ENCODE measurements at regions not wholly inside any gene's neighbourhood (a gene's known extent, or its start where the extent isn't known, plus 50 kb on each side); places are given as distances from the start of the nearest gene placed in this dataset.

DNA sequence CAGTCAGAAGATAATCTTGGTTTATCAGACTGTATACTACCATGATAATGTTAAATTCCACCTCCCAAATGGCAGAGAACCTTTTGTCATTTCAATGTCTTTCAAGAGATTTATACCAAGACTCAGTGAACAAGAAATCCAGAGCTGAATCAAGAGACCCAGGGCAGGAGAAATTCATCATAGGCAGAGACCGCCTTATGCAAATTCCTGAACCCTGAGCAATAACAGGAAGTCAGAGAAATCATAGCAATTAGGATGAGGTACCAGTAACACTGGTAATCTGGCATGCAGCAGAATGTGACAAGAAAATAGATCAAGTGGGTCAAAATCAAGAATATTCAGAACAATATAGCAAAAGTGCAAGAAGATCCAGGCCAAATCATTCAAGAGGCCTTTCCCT, 412.4 kb upstream of the LRATD1 start:
- TF ChIP-seq, protein P1, sequence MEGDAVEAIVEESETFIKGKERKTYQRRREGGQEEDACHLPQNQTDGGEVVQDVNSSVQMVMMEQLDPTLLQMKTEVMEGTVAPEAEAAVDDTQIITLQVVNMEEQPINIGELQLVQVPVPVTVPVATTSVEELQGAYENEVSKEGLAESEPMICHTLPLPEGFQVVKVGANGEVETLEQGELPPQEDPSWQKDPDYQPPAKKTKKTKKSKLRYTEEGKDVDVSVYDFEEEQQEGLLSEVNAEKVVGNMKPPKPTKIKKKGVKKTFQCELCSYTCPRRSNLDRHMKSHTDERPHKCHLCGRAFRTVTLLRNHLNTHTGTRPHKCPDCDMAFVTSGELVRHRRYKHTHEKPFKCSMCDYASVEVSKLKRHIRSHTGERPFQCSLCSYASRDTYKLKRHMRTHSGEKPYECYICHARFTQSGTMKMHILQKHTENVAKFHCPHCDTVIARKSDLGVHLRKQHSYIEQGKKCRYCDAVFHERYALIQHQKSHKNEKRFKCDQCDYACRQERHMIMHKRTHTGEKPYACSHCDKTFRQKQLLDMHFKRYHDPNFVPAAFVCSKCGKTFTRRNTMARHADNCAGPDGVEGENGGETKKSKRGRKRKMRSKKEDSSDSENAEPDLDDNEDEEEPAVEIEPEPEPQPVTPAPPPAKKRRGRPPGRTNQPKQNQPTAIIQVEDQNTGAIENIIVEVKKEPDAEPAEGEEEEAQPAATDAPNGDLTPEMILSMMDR (IDR thresholded peaks at IDR 0.05 in 4 of 5, conservative IDR thresholded peaks at IDR 0.05 in 1 of 5): no peak
- no peak for TF ChIP-seq POLR2A (IDR thresholded peaks at IDR 0.05)
- no peak overlapping the region for H3K27ac ChIP-seq
- in situ Hi-C loops (cut with MboI; ENCODE audit: low sequenced_read_pairs in 4 of 4) (no loop called here), intact Hi-C loops (cut with DNase I; ENCODE audit: low total_unique reads) (no loop called here)
- H3K36me3 ChIP-seq: no peaks in the 10 kb centered on the region
- ATAC-seq (no peak), DNase-seq (no peak)
- H3K9me3 ChIP-seq: no peaks in the 10 kb centered on the region
- H3K27me3 ChIP-seq: no peaks in the 10 kb centered on the region
- no peaks in the 10 kb centered on the region for H3K4me1 ChIP-seq
- no peak overlapping the region for H3K4me3 ChIP-seq

DNA sequence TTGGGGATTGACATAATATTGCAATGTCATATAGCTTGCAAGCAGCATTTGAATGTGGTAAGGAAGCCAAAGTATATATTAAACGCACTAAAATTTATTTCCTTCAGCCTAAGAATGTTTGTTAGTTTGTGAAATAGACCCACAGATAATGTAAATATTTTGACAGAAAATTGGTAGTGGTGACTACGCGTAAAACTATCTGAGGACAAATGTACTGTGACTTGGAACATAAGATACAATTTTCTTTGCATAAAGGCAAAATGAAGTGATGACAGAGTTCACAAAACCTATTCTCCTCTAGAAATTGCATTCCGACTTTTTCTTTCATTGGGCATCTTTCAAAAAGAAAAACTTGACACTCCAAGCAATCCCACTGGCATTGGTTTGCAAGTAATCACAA, 411.1 kb upstream of the LRATD1 start:
- intact Hi-C loops (cut with DNase I; ENCODE audit: low total_unique reads) (no loop called here), in situ Hi-C loops (cut with MboI; ENCODE audit: low sequenced_read_pairs in 4 of 4) (no loop called here)
- ATAC-seq: no peak
- no peak for DNase-seq
- no peaks in the 10 kb centered on the region for H3K36me3 ChIP-seq
- no peaks in the 10 kb centered on the region for H3K27me3 ChIP-seq
- no peak for TF ChIP-seq POLR2A (IDR thresholded peaks at IDR 0.05)
- TF ChIP-seq, protein P1 (IDR thresholded peaks at IDR 0.05 in 4 of 5, conservative IDR thresholded peaks at IDR 0.05 in 1 of 5): no peak
- H3K9me3 ChIP-seq: no peaks in the 10 kb centered on the region
- no peaks in the 10 kb centered on the region for H3K4me1 ChIP-seq
- no peak overlapping the region for H3K27ac ChIP-seq
- no peak overlapping the region for H3K4me3 ChIP-seq

DNA sequence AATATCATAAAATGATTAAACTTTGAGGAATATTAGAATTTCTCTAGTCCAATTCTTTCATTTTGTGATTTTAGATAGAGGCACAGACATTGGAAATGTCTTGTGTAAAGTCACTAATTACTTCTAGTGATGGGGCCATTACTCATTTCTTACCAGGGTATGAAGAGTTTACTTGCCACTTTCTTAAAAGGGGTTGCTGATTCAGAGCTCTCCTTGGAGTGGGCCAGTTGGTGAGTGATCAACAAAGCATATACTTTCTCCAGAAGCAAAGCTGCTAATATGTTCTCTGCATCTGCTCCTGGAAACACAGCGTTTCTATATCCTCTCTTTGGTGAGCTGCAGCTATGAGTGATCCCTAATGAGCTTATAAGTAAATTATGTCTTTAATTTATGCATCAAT, 408.9 kb upstream of the LRATD1 start:
- in situ Hi-C loops (cut with MboI; ENCODE audit: low sequenced_read_pairs in 4 of 4): no loop called here
- Histone ChIP-seq H3K4me1 (no peaks in the 10 kb centered on the region), H3K4me3 (no peak overlapping the region), H3K27ac (no peak overlapping the region), H3K27me3 (no peaks in the 10 kb centered on the region), H3K9me3 (no peaks in the 10 kb centered on the region), H3K36me3 (no peaks in the 10 kb centered on the region)
- DNase-seq (no peak), ATAC-seq (no peak)
- intact Hi-C loops (cut with DNase I; ENCODE audit: low total_unique reads): no loop called here
- no peak for TF ChIP-seq POLR2A (IDR thresholded peaks at IDR 0.05)
- TF ChIP-seq, protein P1 (IDR thresholded peaks at IDR 0.05 in 4 of 5, conservative IDR thresholded peaks at IDR 0.05 in 1 of 5): no peak

DNA sequence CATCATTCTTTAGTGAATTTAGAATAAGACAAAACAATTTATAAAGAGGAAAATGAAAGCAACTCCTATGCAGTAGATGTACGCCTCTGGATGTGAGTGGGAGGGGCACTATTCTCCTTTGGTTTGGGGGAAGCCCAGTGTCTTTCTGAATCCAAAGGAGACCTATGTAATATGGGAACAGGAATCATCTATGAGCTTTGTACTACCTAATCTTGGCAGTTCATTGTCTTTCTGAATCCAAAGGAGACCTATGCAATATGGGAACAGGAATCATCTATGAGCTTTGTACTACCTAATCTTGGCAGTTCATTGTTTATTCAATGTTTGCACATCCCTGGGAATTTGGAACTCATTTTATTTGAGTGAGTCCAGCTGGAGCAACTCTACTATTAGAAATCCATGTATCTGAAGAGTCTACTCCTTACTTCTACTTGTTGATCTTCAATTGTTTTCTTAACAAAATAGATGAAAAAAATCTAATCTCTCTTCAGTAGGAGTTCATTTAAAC, 401.1 kb upstream of the LRATD1 start:
- in situ Hi-C loops (cut with MboI; ENCODE audit: low sequenced_read_pairs in 4 of 4) (no loop called here), intact Hi-C loops (cut with DNase I; ENCODE audit: low total_unique reads) (no loop called here)
- Histone ChIP-seq H3K36me3 (no peaks in the 10 kb centered on the region), H3K27me3 (no peaks in the 10 kb centered on the region), H3K27ac (no peak overlapping the region), H3K4me1 (no peaks in the 10 kb centered on the region), H3K9me3 (no peaks in the 10 kb centered on the region), H3K4me3 (no peak overlapping the region)
- ATAC-seq: no peak
- no peak for DNase-seq
- TF ChIP-seq, protein P1 (IDR thresholded peaks at IDR 0.05 in 4 of 5, conservative IDR thresholded peaks at IDR 0.05 in 1 of 5): no peak
- TF ChIP-seq POLR2A (IDR thresholded peaks at IDR 0.05): no peak

DNA sequence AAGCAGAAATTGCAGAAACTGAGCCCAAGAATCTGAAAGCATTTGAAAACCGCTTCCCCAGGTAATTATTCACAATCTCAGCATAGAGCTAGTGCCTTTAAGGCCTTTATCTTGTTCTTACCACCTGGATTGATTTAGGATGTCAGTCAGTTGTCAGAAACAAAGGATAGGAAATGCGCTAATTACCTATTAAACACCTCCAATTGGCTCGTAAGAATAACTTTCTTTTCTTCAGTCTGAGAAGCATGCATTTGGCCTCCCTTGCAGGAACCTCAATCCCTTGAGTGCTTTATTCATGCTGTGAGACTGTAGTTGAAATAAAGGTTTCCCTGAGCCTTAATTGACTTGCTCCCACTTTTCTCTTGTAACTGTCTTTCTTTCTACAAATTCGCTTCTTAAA, 400.3 kb upstream of the LRATD1 start:
- in situ Hi-C loops (cut with MboI; ENCODE audit: low sequenced_read_pairs in 4 of 4): no loop called here

More for the DNA sequence above, 400.3 kb upstream of the LRATD1 start:
- no peaks in the 10 kb centered on the region for H3K9me3 ChIP-seq
- no peaks in the 10 kb centered on the region for H3K4me1 ChIP-seq
- no peak for DNase-seq
- no peak for ATAC-seq
- no peaks in the 10 kb centered on the region for H3K27me3 ChIP-seq
- intact Hi-C loops (cut with DNase I; ENCODE audit: low total_unique reads): no loop called here
- H3K36me3 ChIP-seq: no peaks in the 10 kb centered on the region
- H3K4me3 ChIP-seq: no peak overlapping the region
- no peak overlapping the region for H3K27ac ChIP-seq
- TF ChIP-seq, protein P1 (IDR thresholded peaks at IDR 0.05 in 4 of 5, conservative IDR thresholded peaks at IDR 0.05 in 1 of 5): no peak
- TF ChIP-seq POLR2A (IDR thresholded peaks at IDR 0.05): no peak

All from gastrocnemius medialis (tissue), 4 donors.